ENCODE measurements at regions not wholly inside any gene's neighbourhood (a gene's known extent, or its start where the extent isn't known, plus 50 kb on each side); places are given as distances from the start of the nearest gene placed in this dataset.

GRCh38 chr3:59444676-59445075 is 394.9 kb upstream of the CFAP20DC start:
- H3K27ac Mint-ChIP-seq = peak overlapping the region; percentile 84 to 98
- no peaks in the 10 kb centered on the region for H3K9me3 Mint-ChIP-seq
- no peak for DNase-seq
- no peak for ATAC-seq (replicated peaks)
- no peaks in the 10 kb centered on the region for H3K36me3 Mint-ChIP-seq (ENCODE audit: insufficient read depth)
- H3K4me3 Mint-ChIP-seq = peak overlapping the region; percentile 60 to 63
- H3K27me3 Mint-ChIP-seq = no peaks in the 10 kb centered on the region
- peaks cover 36 to 42% of the 10 kb centered on the region in 2 donors for H3K4me1 Mint-ChIP-seq (ENCODE audit: low read depth in 2 of 2)

GRCh38 chr3:59444294-59444671 is 394.5 kb upstream of the CFAP20DC start:
- Mint-ChIP-seq H3K27ac (peak overlapping the region; percentile 84 to 98), H3K4me1 (ENCODE audit: low read depth in 2 of 2) (peaks cover 33 to 38% of the 10 kb centered on the region in 2 donors), H3K4me3 (peak overlapping the region; percentile 60 to 63), H3K36me3 (ENCODE audit: insufficient read depth) (no peaks in the 10 kb centered on the region), H3K9me3 (no peaks in the 10 kb centered on the region), H3K27me3 (no peaks in the 10 kb centered on the region)
- peak; percentile 93 for ATAC-seq (replicated peaks)
- DNase-seq = peak in 1 of 3 experiments; percentile 23

- DNase-seq (no peak), ATAC-seq (replicated peaks) (peak; percentile 42)
- H3K4me3 Mint-ChIP-seq = peak overlapping the region; percentile 60 to 63
- H3K4me1 Mint-ChIP-seq (ENCODE audit: low read depth in 2 of 2) = peaks cover 29 to 32% of the 10 kb centered on the region in 2 donors
- no peaks in the 10 kb centered on the region for H3K9me3 Mint-ChIP-seq
- peak overlapping the region; percentile 84 to 98 for H3K27ac Mint-ChIP-seq
- H3K27me3 Mint-ChIP-seq = no peaks in the 10 kb centered on the region
- no peaks in the 10 kb centered on the region for H3K36me3 Mint-ChIP-seq (ENCODE audit: insufficient read depth)
Observed at GRCh38 chr3:59443618-59444293, 393.9 kb upstream of the CFAP20DC start.

DNA sequence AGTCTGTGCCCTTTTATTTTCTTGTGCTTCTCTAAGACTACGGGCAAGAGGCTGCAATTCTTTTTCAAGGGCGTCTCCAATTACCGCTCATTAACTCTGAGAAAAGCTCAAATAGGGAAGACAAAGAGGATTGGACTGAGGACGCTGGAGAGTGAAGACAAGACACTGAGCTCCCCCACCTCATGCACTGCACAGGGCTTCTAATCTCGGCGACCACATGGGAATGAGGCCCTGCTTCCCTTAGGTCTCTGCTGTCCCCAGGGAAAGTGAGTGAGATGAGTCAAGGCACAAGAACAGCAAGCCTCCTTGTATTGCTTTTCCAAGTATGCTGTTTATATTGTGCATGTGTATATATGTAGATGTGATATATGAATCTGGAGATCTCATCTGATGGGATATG is 392.2 kb upstream of the CFAP20DC start:
- no peaks in the 10 kb centered on the region for H3K36me3 Mint-ChIP-seq (ENCODE audit: insufficient read depth)
- no peaks in the 10 kb centered on the region for H3K9me3 Mint-ChIP-seq
- no peak overlapping the region for H3K4me3 Mint-ChIP-seq
- no peak overlapping the region for H3K27ac Mint-ChIP-seq
- no peaks in the 10 kb centered on the region for H3K27me3 Mint-ChIP-seq
- DNase-seq (no peak), ATAC-seq (replicated peaks) (no peak)
- H3K4me1 Mint-ChIP-seq (ENCODE audit: low read depth in 2 of 2) = peaks cover 18 to 19% of the 10 kb centered on the region in 2 donors

DNA sequence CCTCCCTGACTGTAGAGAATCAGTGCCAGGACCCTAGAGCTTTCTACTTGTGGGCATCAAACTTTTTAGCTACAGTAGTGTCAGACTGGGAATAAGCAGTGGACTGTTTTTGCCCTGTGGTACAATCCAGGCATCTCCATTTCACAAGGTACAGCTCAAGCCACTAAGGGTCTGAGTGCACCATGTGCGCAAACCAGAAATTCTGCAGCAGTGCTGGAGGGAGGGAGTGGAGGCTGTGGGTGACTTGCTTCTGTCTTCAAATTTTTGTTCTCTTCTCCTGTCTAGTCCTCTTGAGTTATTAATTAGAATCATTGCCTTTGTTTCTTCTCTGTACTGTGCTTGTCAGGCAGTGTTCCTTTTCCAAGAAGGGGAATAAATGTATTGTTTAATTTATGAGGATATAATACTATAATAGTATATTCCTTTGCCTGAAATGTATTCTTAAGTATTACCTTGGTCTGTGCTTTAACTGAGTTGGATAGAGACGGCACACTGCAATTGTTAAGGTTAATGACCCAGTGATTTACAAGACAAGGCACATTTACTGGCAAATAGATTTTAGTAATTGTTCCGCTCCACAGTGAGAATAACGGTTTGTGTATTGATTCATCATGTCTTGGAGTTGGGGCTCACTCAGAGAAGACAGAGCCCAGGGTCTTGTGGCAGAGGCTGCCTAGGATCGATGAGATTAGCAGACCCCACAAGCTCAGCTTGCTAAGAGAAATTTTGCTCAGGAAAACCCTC is 390.6 kb upstream of the CFAP20DC start:
- Mint-ChIP-seq H3K9me3 (no peaks in the 10 kb centered on the region), H3K4me1 (ENCODE audit: low read depth in 2 of 2) (peaks cover 17% of the 10 kb centered on the region in 2 donors), H3K36me3 (ENCODE audit: insufficient read depth) (no peaks in the 10 kb centered on the region), H3K4me3 (no peak overlapping the region), H3K27ac (no peak overlapping the region), H3K27me3 (no peaks in the 10 kb centered on the region)
- no peak for ATAC-seq (replicated peaks)
- no peak for DNase-seq

- Mint-ChIP-seq H3K36me3 (ENCODE audit: insufficient read depth) (peaks cover under 1% of the 10 kb centered on the region), H3K27ac (no peak overlapping the region), H3K27me3 (no peaks in the 10 kb centered on the region), H3K4me1 (ENCODE audit: low read depth in 2 of 2) (peaks cover under 1 to 2% of the 10 kb centered on the region in 2 donors), H3K4me3 (no peak overlapping the region), H3K9me3 (no peaks in the 10 kb centered on the region)
- no peak for ATAC-seq (replicated peaks)
- no peak for DNase-seq
Observed at GRCh38 chr3:59438492-59438891, 388.7 kb upstream of the CFAP20DC start.

GRCh38 chr3:59436164-59436958 is 386.5 kb upstream of the CFAP20DC start:
- Mint-ChIP-seq H3K4me3 (no peak overlapping the region), H3K9me3 (no peaks in the 10 kb centered on the region), H3K27ac (no peak overlapping the region), H3K36me3 (ENCODE audit: insufficient read depth) (peaks cover 3% of the 10 kb centered on the region), H3K27me3 (no peaks in the 10 kb centered on the region), H3K4me1 (ENCODE audit: low read depth in 2 of 2) (no peaks in the 10 kb centered on the region)
- DNase-seq = no peak
- no peak for ATAC-seq (replicated peaks)

DNA sequence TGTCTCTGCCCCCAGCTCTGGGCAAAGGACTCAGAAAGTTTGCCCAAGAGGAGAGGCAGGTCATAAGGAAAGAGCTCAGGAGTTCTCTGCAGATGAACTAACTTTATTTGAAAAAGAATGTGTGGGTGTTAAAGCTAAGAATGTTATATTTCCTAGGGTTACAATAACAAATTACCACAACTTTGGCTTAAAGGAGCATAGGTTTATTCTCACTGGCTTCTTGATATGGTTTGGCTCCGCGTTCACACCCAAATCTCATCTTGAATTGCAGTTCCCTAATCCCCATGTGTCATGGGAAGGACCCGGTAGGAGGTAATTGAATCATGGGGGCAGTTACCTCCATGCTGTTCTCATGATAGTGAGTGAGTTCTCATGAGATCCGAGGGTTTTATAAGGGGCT is 383.7 kb upstream of the CFAP20DC start:
- no peak overlapping the region for H3K4me3 Mint-ChIP-seq
- H3K9me3 Mint-ChIP-seq = no peaks in the 10 kb centered on the region
- H3K27me3 Mint-ChIP-seq = no peaks in the 10 kb centered on the region
- ATAC-seq (replicated peaks) (no peak), DNase-seq (no peak)
- no peak overlapping the region for H3K27ac Mint-ChIP-seq
- peaks cover 3% of the 10 kb centered on the region for H3K36me3 Mint-ChIP-seq (ENCODE audit: insufficient read depth)
- H3K4me1 Mint-ChIP-seq (ENCODE audit: low read depth in 2 of 2) = peaks cover 3 to 4% of the 10 kb centered on the region in 2 donors

- no peak for ATAC-seq (replicated peaks)
- peaks cover 8 to 13% of the 10 kb centered on the region in 2 donors for H3K4me1 Mint-ChIP-seq (ENCODE audit: low read depth in 2 of 2)
- H3K27me3 Mint-ChIP-seq = no peaks in the 10 kb centered on the region
- peaks cover 3% of the 10 kb centered on the region for H3K36me3 Mint-ChIP-seq (ENCODE audit: insufficient read depth)
- H3K27ac Mint-ChIP-seq = no peak overlapping the region
- H3K4me3 Mint-ChIP-seq = no peak overlapping the region
- DNase-seq = no peak
- no peaks in the 10 kb centered on the region for H3K9me3 Mint-ChIP-seq
Observed at GRCh38 chr3:59432665-59433064, 382.8 kb upstream of the CFAP20DC start.

GRCh38 chr3:59430341-59430740 is 380.5 kb upstream of the CFAP20DC start:
- Mint-ChIP-seq H3K4me3 (no peak overlapping the region), H3K27ac (no peak overlapping the region), H3K4me1 (ENCODE audit: low read depth in 2 of 2) (peaks cover 28 to 36% of the 10 kb centered on the region in 2 donors), H3K27me3 (no peaks in the 10 kb centered on the region), H3K36me3 (ENCODE audit: insufficient read depth) (peaks cover 3% of the 10 kb centered on the region), H3K9me3 (no peaks in the 10 kb centered on the region)
- ATAC-seq (replicated peaks) (no peak), DNase-seq (no peak)

- DNase-seq (no peak), ATAC-seq (replicated peaks) (no peak)
- no peak overlapping the region for H3K4me3 Mint-ChIP-seq
- H3K36me3 Mint-ChIP-seq (ENCODE audit: insufficient read depth) = peaks cover 6% of the 10 kb centered on the region
- peak overlapping the region in 1 of 2 donors; percentile 70 for H3K27ac Mint-ChIP-seq
- H3K27me3 Mint-ChIP-seq = no peaks in the 10 kb centered on the region
- H3K4me1 Mint-ChIP-seq (ENCODE audit: low read depth in 2 of 2) = peaks cover 36 to 48% of the 10 kb centered on the region in 2 donors
- no peaks in the 10 kb centered on the region for H3K9me3 Mint-ChIP-seq
Observed at GRCh38 chr3:59429198-59429597, 379.4 kb upstream of the CFAP20DC start.

GRCh38 chr3:59426821-59427565 is 377.2 kb upstream of the CFAP20DC start:
- Mint-ChIP-seq H3K9me3 (no peaks in the 10 kb centered on the region), H3K4me3 (peak overlapping the region; percentile 39 to 42), H3K4me1 (ENCODE audit: low read depth in 2 of 2) (peaks cover 40 to 49% of the 10 kb centered on the region in 2 donors), H3K36me3 (ENCODE audit: insufficient read depth) (peaks cover 4% of the 10 kb centered on the region), H3K27me3 (no peaks in the 10 kb centered on the region), H3K27ac (peak overlapping the region; percentile 59 to 70)
- ATAC-seq (replicated peaks) (peak; percentile 42), DNase-seq (no peak)

GRCh38 chr3:59425942-59426341 is 376.1 kb upstream of the CFAP20DC start:
- Mint-ChIP-seq H3K4me1 (ENCODE audit: low read depth in 2 of 2) (peaks cover 40 to 49% of the 10 kb centered on the region in 2 donors), H3K36me3 (ENCODE audit: insufficient read depth) (peaks cover 4% of the 10 kb centered on the region), H3K4me3 (peak overlapping the region; percentile 31 to 39), H3K27ac (peak overlapping the region; percentile 59 to 70), H3K9me3 (no peaks in the 10 kb centered on the region), H3K27me3 (no peaks in the 10 kb centered on the region)
- peak in 2 of 3 experiments; percentile 18 to 35 for DNase-seq
- peak; percentile 54 for ATAC-seq (replicated peaks)

All from effector memory CD8-positive, alpha-beta T cell (primary cell).